HEK293T (cell line): ENCODE measurements at regions not wholly inside any gene's neighbourhood (a gene's known extent, or its start where the extent isn't known, plus 50 kb on each side); places are given as distances from the start of the nearest gene placed in this dataset.

Source experiments
- BHLHE40 ChIP-seq: fragments of 450-650 bp; IDR thresholded peaks from 2 replicates; pipeline ENCODE4 v1.6.1; 2016; ENCODE audit warnings: mild to moderate bottlenecking, moderate library complexity, borderline replicate concordance
- FOXK2 ChIP-seq: fragments of 450-650 bp; IDR thresholded peaks from 2 replicates; pipeline ENCODE4 v1.6.1; 2016; ENCODE audit warnings: mild to moderate bottlenecking
- SP1 ChIP-seq: fragments of 450-650 bp; IDR thresholded peaks from 2 replicates; pipeline ENCODE4 v1.6.1; 2017
- SUZ12 ChIP-seq: fragments of 450-650 bp; IDR thresholded peaks from 2 replicates; pipeline ENCODE4 v1.6.1; 2016; ENCODE audit warnings: mild to moderate bottlenecking
- TARDBP ChIP-seq: fragments of 450-650 bp; IDR thresholded peaks from 2 replicates; pipeline ENCODE4 v1.6.1; 2016

- TF ChIP-seq BHLHE40 (no peak), FOXK2 (no peak), TARDBP (no peak), SP1 (no peak), SUZ12 (no peak)
Measured at GRCh38 chr4:178412455-178412854, 970.2 kb upstream of the AGA start.
